ACC112 (cell line): ENCODE measurements at regions not wholly inside any gene's neighbourhood (a gene's known extent, or its start where the extent isn't known, plus 50 kb on each side); places are given as distances from the start of the nearest gene placed in this dataset.
"Not testable (repeated sequence)": the region's sequence is repeated elsewhere in the genome, so short reads cannot be mapped to it uniquely, and the experiment has no call there.

Experiments used
- H2AFZ ChIP-seq: fragments of 200-600 bp; sonication (generic); one replicate; pipeline ENCODE4 v1.6.0; 2017; ENCODE audit warnings: antibody characterized with exemption, low read length; ENCODE audit not compliant: unreplicated experiment
- H3K27ac ChIP-seq: fragments of 200-600 bp; sonication (generic); 2 replicates; pipeline ENCODE4 v1.5.1; 2014; ENCODE audit warnings: low read depth, mild to moderate bottlenecking, antibody characterized with exemption, low read length, moderate library complexity
- H3K27me3 ChIP-seq: fragments of 200-600 bp; sonication (generic); 2 replicates; pipeline ENCODE4 v1.6.1; 2014; ENCODE audit warnings: mild to moderate bottlenecking, antibody characterized with exemption, low read length, moderate library complexity, mixed read lengths; ENCODE audit not compliant: insufficient read depth
- H3K36me3 ChIP-seq: fragments of 200-600 bp; sonication (generic); 2 replicates; pipeline ENCODE4 v1.6.1; 2016; ENCODE audit warnings: mild to moderate bottlenecking, antibody characterized with exemption, low read length, moderate library complexity, mixed read lengths; ENCODE audit not compliant: insufficient read depth
- H3K4me1 ChIP-seq: fragments of 200-600 bp; sonication (generic); one replicate; pipeline ENCODE4 v1.6.1; 2016; ENCODE audit warnings: low read length, mixed read lengths; ENCODE audit not compliant: insufficient read depth, unreplicated experiment, control insufficient read depth
- H3K4me3 ChIP-seq: fragments of 200-600 bp; sonication (generic); 2 replicates; pipeline ENCODE4 v1.5.1; 2014; ENCODE audit warnings: mild to moderate bottlenecking, low read depth, low read length
- H3K79me2 ChIP-seq: fragments of 200-600 bp; sonication (generic); one replicate; pipeline ENCODE4 v1.6.0; 2016; ENCODE audit warnings: low read length; ENCODE audit not compliant: control insufficient read depth, unreplicated experiment, insufficient read depth

DNA sequence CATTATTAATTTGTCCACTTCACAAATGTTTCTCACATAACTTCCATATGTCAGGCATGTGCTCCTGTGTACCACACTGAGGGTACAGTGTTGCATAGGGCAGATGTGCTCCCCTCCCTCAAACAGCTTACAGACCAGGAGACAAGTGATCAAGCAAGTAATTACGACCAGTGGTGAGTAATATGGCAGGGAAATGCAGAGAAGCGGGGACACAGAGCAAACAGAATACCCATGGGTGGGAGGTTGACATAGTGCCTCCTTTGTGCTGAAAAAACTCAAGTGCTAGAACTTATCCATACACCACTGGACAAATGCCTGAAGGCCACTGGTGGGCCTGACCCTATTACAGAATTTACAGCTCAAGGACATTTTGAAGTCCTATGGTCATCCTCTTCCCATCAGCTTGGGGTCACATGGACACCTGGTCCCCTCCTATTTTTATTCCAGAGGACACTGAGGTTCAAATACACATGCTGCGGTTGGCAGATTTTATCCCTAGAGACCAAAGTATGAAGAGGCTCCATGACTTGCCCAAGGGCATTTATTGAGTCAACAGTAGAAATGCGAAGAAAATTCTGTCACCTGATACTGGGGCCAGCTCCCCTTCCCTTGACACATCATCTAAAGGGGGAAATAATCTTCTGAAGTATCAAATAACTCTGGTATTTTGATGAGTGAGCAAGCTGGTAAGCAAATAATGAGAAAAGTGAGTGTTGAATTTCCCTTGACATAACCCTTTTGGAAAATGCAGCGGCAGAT is 116.6 kb downstream of the QRSL1 start:
- H3K4me3 ChIP-seq, result no peak overlapping the region
- H3K27me3 ChIP-seq, result peaks cover 22% of the 10 kb centered on the region
- H3K79me2 ChIP-seq, result no peaks in the 10 kb centered on the region
- peak overlapping the region; percentile 79 for H3K27ac ChIP-seq
- no peaks in the 10 kb centered on the region for H3K36me3 ChIP-seq
- peaks cover 14% of the 10 kb centered on the region for H3K4me1 ChIP-seq
- H2AFZ ChIP-seq, result no peak overlapping the region

DNA sequence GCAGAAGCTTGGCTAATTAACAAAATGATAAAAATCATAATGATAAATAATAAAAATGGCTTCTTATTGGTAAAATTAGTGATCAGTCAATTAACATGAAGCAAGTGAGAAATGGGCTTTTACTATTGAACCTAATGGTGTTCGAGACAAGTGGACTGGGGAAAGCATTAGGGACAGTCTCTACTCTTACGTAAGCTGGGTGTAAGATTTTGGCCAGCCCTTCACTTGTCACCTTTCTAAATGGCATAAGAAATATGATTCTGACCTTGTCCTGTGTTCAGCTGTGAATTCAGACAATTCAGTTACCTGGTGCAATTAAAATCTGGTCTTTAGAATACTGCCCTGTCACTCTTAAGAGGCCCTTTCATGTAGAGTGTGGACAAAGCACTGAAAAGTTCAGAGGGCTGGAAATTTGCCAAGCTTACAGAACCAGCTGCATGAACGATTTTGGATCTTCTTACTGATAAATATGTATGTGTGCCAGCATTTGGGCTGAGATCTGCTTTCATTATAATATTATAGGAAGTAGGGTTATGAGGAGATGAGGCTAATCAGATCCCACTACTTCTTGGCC is 115.9 kb downstream of the QRSL1 start:
- H3K27ac ChIP-seq, result peak overlapping the region; percentile 79
- H3K36me3 ChIP-seq, result no peaks in the 10 kb centered on the region
- H3K4me3 ChIP-seq, result no peak overlapping the region
- H3K4me1 ChIP-seq, result peaks cover 14% of the 10 kb centered on the region
- no peak overlapping the region for H2AFZ ChIP-seq
- H3K27me3 ChIP-seq, result peaks cover 18% of the 10 kb centered on the region
- H3K79me2 ChIP-seq, result no peaks in the 10 kb centered on the region

DNA sequence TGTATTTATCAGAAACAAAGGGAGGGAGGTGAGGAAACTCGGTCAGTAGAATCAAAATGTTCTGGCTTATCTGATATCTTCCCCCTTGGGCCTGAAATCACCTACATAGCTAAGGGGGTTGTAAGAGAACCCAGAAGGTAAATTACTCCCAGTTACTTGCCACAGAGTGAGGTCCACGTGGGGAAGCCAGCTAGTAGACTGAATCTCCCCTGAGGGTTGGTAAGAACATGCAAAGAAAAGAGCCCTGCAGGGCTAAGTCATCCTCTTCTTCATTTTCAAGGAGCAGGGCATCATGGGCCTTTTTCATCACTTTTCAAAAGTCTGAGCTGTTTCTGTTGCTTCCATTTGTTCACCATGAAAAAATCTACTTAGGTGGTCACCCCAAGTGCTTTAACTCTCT is 115.4 kb downstream of the QRSL1 start:
- no peak overlapping the region for H3K27ac ChIP-seq
- H3K27me3 ChIP-seq, result peaks cover 18% of the 10 kb centered on the region
- peaks cover 16% of the 10 kb centered on the region for H3K4me1 ChIP-seq
- H2AFZ ChIP-seq, result no peak overlapping the region
- H3K36me3 ChIP-seq, result no peaks in the 10 kb centered on the region
- H3K4me3 ChIP-seq, result no peak overlapping the region
- H3K79me2 ChIP-seq, result no peaks in the 10 kb centered on the region

DNA sequence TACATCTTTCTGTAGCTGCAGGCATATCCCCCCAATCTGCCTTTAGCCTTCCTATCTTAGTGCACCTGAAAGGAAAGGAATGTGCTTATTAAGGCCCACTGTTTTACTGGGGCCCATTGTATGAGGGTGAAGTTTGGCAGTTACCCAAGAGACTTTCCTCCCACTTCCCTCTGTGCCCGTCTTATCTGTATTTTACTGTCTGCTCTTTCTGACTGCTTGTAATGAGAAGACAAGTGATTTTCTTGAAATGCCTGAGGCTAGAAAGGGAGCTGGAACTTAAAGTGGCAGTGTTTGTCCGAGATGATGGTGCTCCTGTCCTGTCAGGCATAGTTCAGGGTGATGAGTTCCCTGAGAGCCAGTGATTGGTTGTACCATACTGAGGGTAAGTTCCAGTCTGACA is 114.7 kb downstream of the QRSL1 start:
- H3K79me2 ChIP-seq, H3K4me3 ChIP-seq, H2AFZ ChIP-seq, H3K27ac ChIP-seq, H3K36me3 ChIP-seq: not testable (repeated sequence)
- Histone ChIP-seq H3K27me3 (peaks cover 16% of the 10 kb centered on the region; the same call in 1 of the 2 replicates), H3K4me1 (peaks cover 24% of the 10 kb centered on the region)

DNA sequence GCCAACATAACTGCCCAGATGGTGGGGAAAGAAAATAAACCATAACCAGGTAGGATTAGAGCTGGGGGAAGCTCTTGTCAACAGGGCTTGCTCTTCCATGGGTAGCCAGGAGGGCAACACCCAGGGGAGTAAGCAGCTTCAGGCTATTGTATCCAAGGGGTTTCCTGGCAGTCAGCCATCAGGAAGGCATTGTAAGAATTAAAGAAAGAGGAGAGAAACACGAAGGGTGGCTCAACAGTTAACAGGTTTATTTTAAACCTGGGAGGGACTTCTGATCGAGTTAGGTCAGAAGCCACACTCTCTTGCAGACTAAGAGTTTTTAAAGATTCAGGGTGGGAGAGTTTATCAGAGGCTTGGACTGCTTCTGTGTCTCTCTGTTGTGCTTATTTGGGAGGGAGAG is 114.2 kb downstream of the QRSL1 start:
- Histone ChIP-seq H3K79me2 (no peaks in the 10 kb centered on the region), H3K27ac (no peak overlapping the region), H3K36me3 (no peaks in the 10 kb centered on the region), H3K27me3 (peaks cover 12% of the 10 kb centered on the region; the same call in 1 of the 2 replicates), H3K4me3 (no peak overlapping the region), H3K4me1 (peaks cover 25% of the 10 kb centered on the region), H2AFZ (no peak overlapping the region)

DNA sequence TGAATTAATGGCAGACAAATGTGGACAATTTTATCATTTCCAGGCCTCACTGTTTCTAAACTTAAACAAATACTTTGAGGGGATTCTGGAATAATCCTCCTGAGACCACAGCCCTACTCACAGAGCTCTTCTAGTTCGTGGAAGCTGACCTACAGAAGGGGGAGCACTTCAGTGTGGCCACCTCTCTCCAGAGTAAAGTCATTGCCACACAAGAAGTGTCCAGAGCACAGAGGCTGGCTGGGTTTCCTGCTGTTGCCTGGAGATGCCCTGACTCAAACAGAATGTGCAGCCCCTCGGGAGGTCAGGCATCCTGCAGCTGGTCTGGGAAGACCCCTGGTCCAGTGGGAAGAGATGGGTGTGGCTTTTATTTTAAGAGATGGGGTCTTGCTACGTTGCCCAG is 110.9 kb downstream of the QRSL1 start:
- Histone ChIP-seq H3K79me2 (no peaks in the 10 kb centered on the region), H3K4me1 (peaks cover 11% of the 10 kb centered on the region), H3K27me3 (peaks cover 3% of the 10 kb centered on the region; the same call in 1 of the 2 replicates), H3K27ac (no peak overlapping the region), H3K4me3 (no peak overlapping the region), H2AFZ (no peak overlapping the region), H3K36me3 (no peaks in the 10 kb centered on the region)

DNA sequence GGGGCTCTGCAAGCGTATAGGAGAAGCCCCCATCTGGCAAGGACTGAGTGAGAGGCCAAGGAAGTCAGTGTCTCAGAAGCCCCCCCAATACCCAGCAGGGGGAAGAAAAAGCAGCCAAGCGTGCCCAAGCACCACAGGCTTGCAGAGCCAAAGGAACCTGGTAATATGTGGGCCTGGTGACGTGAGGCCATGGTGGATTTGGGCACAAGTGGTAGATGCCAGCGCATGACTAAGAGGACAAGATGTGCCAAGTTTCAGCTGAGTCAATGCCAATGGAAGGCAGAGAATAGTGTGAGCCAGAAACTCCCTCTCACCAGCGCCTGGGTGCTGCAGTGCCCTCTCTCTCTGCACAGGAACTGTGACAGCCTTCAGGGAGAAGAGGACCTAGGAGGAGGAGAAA is 110.0 kb downstream of the QRSL1 start:
- Histone ChIP-seq H2AFZ (no peak overlapping the region), H3K79me2 (no peaks in the 10 kb centered on the region), H3K4me3 (no peak overlapping the region), H3K4me1 (peaks cover 10% of the 10 kb centered on the region), H3K27ac (peak overlapping the region; percentile 38; the same call in 1 of the 2 replicates), H3K36me3 (no peaks in the 10 kb centered on the region), H3K27me3 (peaks cover 3% of the 10 kb centered on the region; the same call in 1 of the 2 replicates)

DNA sequence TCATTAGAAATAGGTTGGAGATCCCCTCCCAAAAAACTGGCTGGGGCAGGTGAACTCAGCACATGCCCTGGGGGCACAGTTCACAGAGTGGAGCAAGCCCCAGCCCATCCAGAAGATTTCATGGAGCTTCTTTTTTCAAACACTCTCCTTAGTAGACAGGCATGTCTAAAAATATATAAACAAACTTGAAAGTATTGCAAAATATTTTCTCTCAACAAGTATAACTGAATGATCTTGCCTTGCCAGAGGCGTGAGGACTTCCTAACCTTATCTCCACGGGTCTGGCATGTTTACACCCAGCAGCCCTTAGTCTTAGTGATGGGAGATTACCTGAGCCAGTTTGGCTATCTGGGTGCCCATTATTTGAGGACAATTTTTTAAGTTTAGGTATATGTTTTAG is 107.1 kb downstream of the QRSL1 start:
- H3K27me3 ChIP-seq, result peaks cover 6% of the 10 kb centered on the region
- H2AFZ ChIP-seq, result no peak overlapping the region
- peaks cover 10% of the 10 kb centered on the region for H3K4me1 ChIP-seq
- H3K79me2 ChIP-seq, result no peaks in the 10 kb centered on the region
- H3K4me3 ChIP-seq, result no peak overlapping the region
- no peaks in the 10 kb centered on the region for H3K36me3 ChIP-seq
- H3K27ac ChIP-seq, result no peak overlapping the region

DNA sequence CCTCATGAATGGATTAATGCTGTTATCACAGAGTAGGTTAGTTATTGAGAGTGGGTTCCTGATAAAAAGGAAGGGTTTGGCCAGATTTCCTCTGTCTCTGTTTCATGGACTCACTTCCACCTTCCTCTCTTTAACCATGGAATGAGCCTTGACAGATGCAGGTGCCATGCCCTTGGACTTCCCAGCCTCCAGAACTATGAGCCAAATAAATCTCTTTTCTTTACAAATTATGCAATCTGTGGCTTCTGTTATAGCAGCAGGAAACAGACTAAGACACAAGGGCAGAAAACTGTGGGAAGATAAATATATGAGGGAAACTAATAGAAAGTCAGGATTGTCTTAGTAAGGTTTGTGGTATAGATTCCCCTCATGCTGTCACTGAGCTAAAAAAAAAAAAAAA is 106.5 kb downstream of the QRSL1 start:
- no peak overlapping the region for H3K27ac ChIP-seq
- H3K4me3 ChIP-seq, result no peak overlapping the region
- H3K27me3 ChIP-seq, result peaks cover 7% of the 10 kb centered on the region
- no peak overlapping the region for H2AFZ ChIP-seq
- peaks cover 10% of the 10 kb centered on the region for H3K4me1 ChIP-seq
- H3K79me2 ChIP-seq, result no peaks in the 10 kb centered on the region
- H3K36me3 ChIP-seq, result no peaks in the 10 kb centered on the region

DNA sequence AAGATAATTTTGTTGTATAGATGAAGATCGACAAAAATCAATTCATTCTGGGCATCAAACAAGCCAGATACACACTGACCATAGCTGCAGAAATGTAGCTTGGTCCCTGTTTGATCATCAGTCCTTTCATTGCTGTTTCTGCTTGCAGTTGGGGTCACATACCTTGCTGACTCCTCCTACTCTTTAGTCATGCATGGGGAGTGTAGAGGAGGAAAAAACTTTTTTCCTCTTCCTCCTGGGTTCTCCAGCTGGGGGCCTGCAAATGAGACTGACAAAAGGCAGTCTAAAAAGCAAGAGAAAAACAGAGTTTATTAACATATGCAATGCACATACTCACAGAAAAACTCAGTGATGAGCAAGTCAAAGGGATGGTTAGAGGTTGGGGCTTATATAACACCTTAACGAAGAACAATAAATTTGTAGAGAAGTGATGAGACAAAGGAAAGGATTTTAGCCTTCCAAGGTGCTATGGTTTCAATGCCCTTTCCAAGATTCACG is 105.8 kb downstream of the QRSL1 start:
- Histone ChIP-seq H3K4me1 (peaks cover 10% of the 10 kb centered on the region), H2AFZ (no peak overlapping the region), H3K79me2 (no peaks in the 10 kb centered on the region), H3K4me3 (no peak overlapping the region), H3K36me3 (no peaks in the 10 kb centered on the region), H3K27me3 (peaks cover 7% of the 10 kb centered on the region), H3K27ac (no peak overlapping the region)

DNA sequence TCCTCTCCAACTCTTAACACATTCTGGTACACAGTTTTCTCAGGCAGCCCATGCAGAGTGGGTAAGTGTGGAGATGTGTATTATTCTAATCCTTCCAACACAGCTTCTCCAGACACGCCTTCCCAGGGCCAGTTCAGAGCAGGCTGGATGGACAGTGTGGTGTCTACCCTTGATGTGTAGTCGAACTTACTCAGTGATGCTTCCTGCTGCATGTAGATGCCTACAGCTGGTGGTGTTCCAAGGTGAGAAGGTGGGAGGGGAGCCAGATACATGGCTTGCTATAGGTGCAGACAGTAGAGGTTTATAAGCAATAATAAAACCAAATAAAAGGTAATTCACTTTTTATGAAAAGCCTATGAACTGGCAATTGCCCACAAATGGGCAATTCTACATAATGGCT is 104.0 kb downstream of the QRSL1 start:
- Histone ChIP-seq H3K27me3 (peaks cover 7% of the 10 kb centered on the region), H3K36me3 (no peaks in the 10 kb centered on the region), H3K4me1 (no peaks in the 10 kb centered on the region), H3K27ac (no peak overlapping the region), H3K4me3 (no peak overlapping the region), H2AFZ (no peak overlapping the region), H3K79me2 (no peaks in the 10 kb centered on the region)
